ENCODE measurements at regions not wholly inside any gene's neighbourhood (a gene's known extent, or its start where the extent isn't known, plus 50 kb on each side); places are given as distances from the start of the nearest gene placed in this dataset.

DNA sequence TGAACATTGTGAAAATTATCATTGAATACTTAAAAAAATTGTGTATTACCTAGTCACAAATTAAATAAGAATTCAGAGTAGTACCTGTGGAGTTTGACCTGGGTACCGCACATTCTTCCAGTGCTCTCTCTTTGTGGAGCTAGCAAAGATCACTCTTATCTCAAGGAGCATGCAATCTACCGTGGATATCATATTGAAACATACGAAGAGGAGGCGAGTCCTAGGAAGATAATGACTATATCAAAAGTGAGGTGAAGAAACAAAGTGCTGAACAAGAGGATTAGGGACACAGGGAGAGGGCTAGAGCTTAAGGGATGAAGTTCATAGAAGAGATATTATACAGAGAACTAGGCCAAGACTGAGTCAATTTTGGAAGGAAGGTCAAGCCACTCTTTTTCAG, 55.9 kb upstream of the NR3C1 start:
- TF ChIP-seq, protein P1, sequence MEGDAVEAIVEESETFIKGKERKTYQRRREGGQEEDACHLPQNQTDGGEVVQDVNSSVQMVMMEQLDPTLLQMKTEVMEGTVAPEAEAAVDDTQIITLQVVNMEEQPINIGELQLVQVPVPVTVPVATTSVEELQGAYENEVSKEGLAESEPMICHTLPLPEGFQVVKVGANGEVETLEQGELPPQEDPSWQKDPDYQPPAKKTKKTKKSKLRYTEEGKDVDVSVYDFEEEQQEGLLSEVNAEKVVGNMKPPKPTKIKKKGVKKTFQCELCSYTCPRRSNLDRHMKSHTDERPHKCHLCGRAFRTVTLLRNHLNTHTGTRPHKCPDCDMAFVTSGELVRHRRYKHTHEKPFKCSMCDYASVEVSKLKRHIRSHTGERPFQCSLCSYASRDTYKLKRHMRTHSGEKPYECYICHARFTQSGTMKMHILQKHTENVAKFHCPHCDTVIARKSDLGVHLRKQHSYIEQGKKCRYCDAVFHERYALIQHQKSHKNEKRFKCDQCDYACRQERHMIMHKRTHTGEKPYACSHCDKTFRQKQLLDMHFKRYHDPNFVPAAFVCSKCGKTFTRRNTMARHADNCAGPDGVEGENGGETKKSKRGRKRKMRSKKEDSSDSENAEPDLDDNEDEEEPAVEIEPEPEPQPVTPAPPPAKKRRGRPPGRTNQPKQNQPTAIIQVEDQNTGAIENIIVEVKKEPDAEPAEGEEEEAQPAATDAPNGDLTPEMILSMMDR (IDR thresholded peaks at IDR 0.05; ENCODE audit: low read depth, low read length): no peak
- no peak for TF ChIP-seq EZH2phosphoT487 (IDR thresholded peaks at IDR 0.05; ENCODE audit: low read depth)
- no peak overlapping the region for H3K4me3 ChIP-seq (ENCODE audit: low read length)
- no peak overlapping the region for H2AFZ ChIP-seq (ENCODE audit: low read depth, low read length)
- no peak overlapping the region for H3K9ac ChIP-seq (ENCODE audit: low read length)
- no peaks in the 10 kb centered on the region for H4K20me1 ChIP-seq (ENCODE audit: insufficient read depth, low read length)
- no peaks in the 10 kb centered on the region for H3K36me3 ChIP-seq (replicated peaks; ENCODE audit: low read depth, low read length)
- no peak overlapping the region for H3K27ac ChIP-seq (ENCODE audit: low read length)
- H3K4me2 ChIP-seq (ENCODE audit: low read length): no peak overlapping the region
- H3K4me1 ChIP-seq (ENCODE audit: low read length): no peaks in the 10 kb centered on the region
- H3K9me3 ChIP-seq (ENCODE audit: insufficient read depth, low read length): no peaks in the 10 kb centered on the region
- no peaks in the 10 kb centered on the region for H3K27me3 ChIP-seq (ENCODE audit: low read depth, low read length)
- no peaks in the 10 kb centered on the region for H3K79me2 ChIP-seq (ENCODE audit: low read length)

DNA sequence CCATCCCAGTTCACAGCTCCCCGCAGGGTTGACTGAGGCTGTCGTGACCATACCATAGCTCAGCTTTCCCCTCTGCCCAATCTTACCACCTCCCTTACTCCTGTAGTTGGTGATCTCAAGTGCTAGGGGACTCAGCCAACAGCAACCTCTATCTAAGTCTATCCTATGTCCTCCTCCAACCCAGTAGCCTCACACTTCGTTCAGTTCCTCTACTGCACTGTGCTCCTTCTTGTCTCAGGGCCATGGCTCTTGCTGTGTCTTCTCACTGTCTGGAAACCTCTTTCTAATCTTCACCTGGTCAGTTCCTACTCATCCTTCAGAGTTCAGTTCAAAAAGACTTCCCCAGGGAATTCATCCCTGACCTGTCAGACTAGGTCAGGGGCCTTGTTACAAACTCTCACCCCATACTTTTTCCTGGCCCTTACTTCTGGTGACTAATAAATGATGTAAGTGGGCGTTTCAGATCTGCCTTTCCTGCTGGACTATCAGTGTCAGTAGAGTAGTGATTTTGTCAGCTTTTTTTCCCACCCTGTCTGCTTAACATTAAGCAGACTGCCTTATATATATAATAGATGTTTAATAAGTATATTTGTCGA, 53.6 kb upstream of the NR3C1 start:
- no peak overlapping the region for H3K4me2 ChIP-seq (ENCODE audit: low read length)
- no peak overlapping the region for H2AFZ ChIP-seq (ENCODE audit: low read depth, low read length)
- H3K79me2 ChIP-seq (ENCODE audit: low read length): no peaks in the 10 kb centered on the region
- H3K27ac ChIP-seq (ENCODE audit: low read length): no peak overlapping the region
- H3K4me1 ChIP-seq (ENCODE audit: low read length): peaks cover 11% of the 10 kb centered on the region
- TF ChIP-seq, protein P1 (IDR thresholded peaks at IDR 0.05; ENCODE audit: low read depth, low read length): no peak
- no peak for TF ChIP-seq EZH2phosphoT487 (IDR thresholded peaks at IDR 0.05; ENCODE audit: low read depth)
- no peaks in the 10 kb centered on the region for H3K9me3 ChIP-seq (ENCODE audit: insufficient read depth, low read length)
- H3K4me3 ChIP-seq (ENCODE audit: low read length): no peak overlapping the region
- H3K9ac ChIP-seq (ENCODE audit: low read length): no peak overlapping the region
- no peaks in the 10 kb centered on the region for H4K20me1 ChIP-seq (ENCODE audit: insufficient read depth, low read length)
- H3K27me3 ChIP-seq (ENCODE audit: low read depth, low read length): no peaks in the 10 kb centered on the region
- no peaks in the 10 kb centered on the region for H3K36me3 ChIP-seq (replicated peaks; ENCODE audit: low read depth, low read length)

- Histone ChIP-seq H3K4me2 (ENCODE audit: low read length) (no peak overlapping the region), H3K4me3 (ENCODE audit: low read length) (no peak overlapping the region), H3K9ac (ENCODE audit: low read length) (no peak overlapping the region), H3K27ac (ENCODE audit: low read length) (no peak overlapping the region), H3K27me3 (ENCODE audit: low read depth, low read length) (no peaks in the 10 kb centered on the region), H3K9me3 (ENCODE audit: insufficient read depth, low read length) (no peaks in the 10 kb centered on the region), H3K4me1 (ENCODE audit: low read length) (peaks cover 11% of the 10 kb centered on the region), H3K36me3 (replicated peaks; ENCODE audit: low read depth, low read length) (no peaks in the 10 kb centered on the region), H3K79me2 (ENCODE audit: low read length) (no peaks in the 10 kb centered on the region), H4K20me1 (ENCODE audit: insufficient read depth, low read length) (no peaks in the 10 kb centered on the region), H2AFZ (ENCODE audit: low read depth, low read length) (no peak overlapping the region)
- TF ChIP-seq, protein P1 (IDR thresholded peaks at IDR 0.05; ENCODE audit: low read depth, low read length): no peak
These were observed 51.5 kb upstream of the NR3C1 start for GRCh38 chr5:143454936-143455516.

DNA sequence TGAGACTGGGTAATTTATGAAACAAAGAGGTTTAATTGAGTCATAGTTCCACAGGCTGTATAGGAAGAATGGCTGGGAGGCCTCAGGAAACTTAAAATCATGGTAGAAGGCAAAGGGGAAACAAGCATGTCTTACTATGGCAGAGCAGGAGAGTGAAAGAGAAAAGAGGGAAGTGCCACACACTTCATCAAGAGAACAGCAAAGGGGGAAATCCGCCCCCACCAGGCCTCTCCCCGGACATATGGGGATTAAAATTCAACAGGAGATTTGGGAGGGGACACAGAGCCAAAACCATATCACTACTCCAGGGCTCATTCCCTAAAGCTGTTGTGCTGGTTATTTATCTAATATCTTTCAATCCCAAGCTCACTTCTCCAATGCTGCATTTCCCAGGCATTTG, 50.2 kb upstream of the NR3C1 start:
- no peak overlapping the region for H3K27ac ChIP-seq (ENCODE audit: low read length)
- no peaks in the 10 kb centered on the region for H3K79me2 ChIP-seq (ENCODE audit: low read length)
- no peak overlapping the region for H3K4me3 ChIP-seq (ENCODE audit: low read length)
- H3K4me1 ChIP-seq (ENCODE audit: low read length): peaks cover 11% of the 10 kb centered on the region
- no peak overlapping the region for H3K9ac ChIP-seq (ENCODE audit: low read length)
- no peaks in the 10 kb centered on the region for H3K36me3 ChIP-seq (replicated peaks; ENCODE audit: low read depth, low read length)
- no peak overlapping the region for H2AFZ ChIP-seq (ENCODE audit: low read depth, low read length)
- no peak for TF ChIP-seq EZH2phosphoT487 (IDR thresholded peaks at IDR 0.05; ENCODE audit: low read depth)
- TF ChIP-seq, protein P1 (IDR thresholded peaks at IDR 0.05; ENCODE audit: low read depth, low read length): no peak
- no peaks in the 10 kb centered on the region for H3K27me3 ChIP-seq (ENCODE audit: low read depth, low read length)
- H3K9me3 ChIP-seq (ENCODE audit: insufficient read depth, low read length): no peaks in the 10 kb centered on the region
- H3K4me2 ChIP-seq (ENCODE audit: low read length): peak overlapping the region; percentile 22
- H4K20me1 ChIP-seq (ENCODE audit: insufficient read depth, low read length): no peaks in the 10 kb centered on the region
